ENCODE measurements at regions not wholly inside any gene's neighbourhood (a gene's known extent, or its start where the extent isn't known, plus 50 kb on each side); places are given as distances from the start of the nearest gene placed in this dataset.
"Not testable (repeated sequence)": the region's sequence is repeated elsewhere in the genome, so short reads cannot be mapped to it uniquely, and the experiment has no call there.

DNA sequence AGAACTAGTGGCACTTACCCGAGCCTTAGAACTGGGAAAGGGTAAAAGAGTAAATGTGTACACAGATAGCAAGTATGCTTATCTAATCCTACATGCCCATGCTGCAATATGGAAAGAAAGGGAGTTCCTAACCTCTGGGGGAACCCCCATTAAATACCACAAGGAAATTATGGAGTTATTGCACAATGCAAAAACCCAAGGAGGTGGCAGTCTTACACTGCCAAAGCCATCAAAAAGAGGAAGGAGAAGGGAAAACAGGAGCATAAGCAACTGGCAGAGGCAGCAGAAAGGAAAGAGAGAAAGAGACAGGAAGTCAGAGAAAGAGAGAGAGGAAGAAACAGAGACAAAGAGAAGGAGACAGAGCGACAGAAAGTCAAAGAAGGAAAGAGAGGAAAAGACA lies 876.9 kb downstream of the XPNPEP1 start:
- TF ChIP-seq CTCF (conservative IDR thresholded peaks at IDR 0.05; ENCODE audit: low read depth in 2 of 2); POLR2AphosphoS5 (IDR thresholded peaks at IDR 0.05; ENCODE audit: low read depth); JUNB (IDR thresholded peaks at IDR 0.05; ENCODE audit: unreplicated experiment); EZH2 (IDR thresholded peaks at IDR 0.05; ENCODE audit: low read depth, unreplicated experiment); CREB1 (CRISPR knock-in tag; IDR thresholded peaks at IDR 0.05; ENCODE audit: low read depth); EZH2phosphoT487 (IDR thresholded peaks at IDR 0.05; ENCODE audit: unreplicated experiment); ETS1 (IDR thresholded peaks at IDR 0.05); ZNF114 (CRISPR knock-in tag; IDR thresholded peaks at IDR 0.05); NANOG (IDR thresholded peaks at IDR 0.05; ENCODE audit: borderline replicate concordance); ZNF331 (CRISPR knock-in tag; IDR thresholded peaks at IDR 0.05; ENCODE audit: low read depth): not testable (repeated sequence)
- TF ChIP-seq, protein P1, sequence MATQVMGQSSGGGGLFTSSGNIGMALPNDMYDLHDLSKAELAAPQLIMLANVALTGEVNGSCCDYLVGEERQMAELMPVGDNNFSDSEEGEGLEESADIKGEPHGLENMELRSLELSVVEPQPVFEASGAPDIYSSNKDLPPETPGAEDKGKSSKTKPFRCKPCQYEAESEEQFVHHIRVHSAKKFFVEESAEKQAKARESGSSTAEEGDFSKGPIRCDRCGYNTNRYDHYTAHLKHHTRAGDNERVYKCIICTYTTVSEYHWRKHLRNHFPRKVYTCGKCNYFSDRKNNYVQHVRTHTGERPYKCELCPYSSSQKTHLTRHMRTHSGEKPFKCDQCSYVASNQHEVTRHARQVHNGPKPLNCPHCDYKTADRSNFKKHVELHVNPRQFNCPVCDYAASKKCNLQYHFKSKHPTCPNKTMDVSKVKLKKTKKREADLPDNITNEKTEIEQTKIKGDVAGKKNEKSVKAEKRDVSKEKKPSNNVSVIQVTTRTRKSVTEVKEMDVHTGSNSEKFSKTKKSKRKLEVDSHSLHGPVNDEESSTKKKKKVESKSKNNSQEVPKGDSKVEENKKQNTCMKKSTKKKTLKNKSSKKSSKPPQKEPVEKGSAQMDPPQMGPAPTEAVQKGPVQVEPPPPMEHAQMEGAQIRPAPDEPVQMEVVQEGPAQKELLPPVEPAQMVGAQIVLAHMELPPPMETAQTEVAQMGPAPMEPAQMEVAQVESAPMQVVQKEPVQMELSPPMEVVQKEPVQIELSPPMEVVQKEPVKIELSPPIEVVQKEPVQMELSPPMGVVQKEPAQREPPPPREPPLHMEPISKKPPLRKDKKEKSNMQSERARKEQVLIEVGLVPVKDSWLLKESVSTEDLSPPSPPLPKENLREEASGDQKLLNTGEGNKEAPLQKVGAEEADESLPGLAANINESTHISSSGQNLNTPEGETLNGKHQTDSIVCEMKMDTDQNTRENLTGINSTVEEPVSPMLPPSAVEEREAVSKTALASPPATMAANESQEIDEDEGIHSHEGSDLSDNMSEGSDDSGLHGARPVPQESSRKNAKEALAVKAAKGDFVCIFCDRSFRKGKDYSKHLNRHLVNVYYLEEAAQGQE (IDR thresholded peaks at IDR 0.05; ENCODE audit: unreplicated experiment): not testable (repeated sequence)

Data from GM23338 (cell line).